ENCODE measurements at regions not wholly inside any gene's neighbourhood (a gene's known extent, or its start where the extent isn't known, plus 50 kb on each side); places are given as distances from the start of the nearest gene placed in this dataset.

GRCh38 chr2:222796413-222797103 is 64.3 kb upstream of the ACSL3 start:
- DNase-seq (ENCODE audit: insufficient read length, low spot score) (no peak), FAIRE-seq (no peak)

DNA sequence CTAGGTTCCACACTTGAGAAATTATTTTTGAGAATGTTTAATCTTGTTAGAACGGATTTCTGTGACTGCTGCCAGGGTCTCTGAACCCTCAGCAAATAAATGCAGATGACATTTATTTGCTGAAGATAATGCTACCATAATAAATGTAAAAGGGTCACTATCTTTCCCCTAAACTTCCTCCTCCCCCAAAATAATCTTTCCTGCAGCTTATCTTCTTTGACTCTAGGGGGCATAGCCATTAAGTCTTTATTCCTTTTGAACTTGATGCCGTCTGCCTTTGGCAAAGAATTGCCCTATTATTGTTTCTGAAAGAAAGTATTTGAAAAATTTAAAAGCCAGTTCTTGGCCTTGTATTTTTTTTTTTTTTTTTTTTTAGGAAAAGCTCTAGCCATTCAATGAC is 63.6 kb upstream of the ACSL3 start:
- DNase-seq (ENCODE audit: insufficient read length, low spot score) (no peak), FAIRE-seq (no peak)

DNA sequence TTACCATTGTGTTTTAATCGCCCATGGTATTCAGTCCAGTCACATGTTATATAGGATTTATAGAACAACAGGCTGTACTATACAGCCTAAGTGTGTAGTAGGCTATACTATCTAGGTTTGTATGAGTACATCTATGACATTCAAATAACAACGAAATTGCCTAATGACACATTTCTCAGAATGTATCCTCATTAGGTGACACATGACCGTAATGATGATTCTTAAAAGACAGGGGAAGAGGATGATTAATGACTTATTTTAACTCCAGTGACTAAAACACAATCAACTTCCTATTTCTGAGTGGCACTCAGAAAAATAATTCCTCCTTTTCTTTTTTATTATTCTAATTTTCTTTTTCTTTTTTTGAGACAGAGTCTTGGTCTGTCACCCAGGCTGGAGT is 63.0 kb upstream of the ACSL3 start:
- no peak for FAIRE-seq
- DNase-seq (ENCODE audit: insufficient read length, low spot score) = no peak

DNA sequence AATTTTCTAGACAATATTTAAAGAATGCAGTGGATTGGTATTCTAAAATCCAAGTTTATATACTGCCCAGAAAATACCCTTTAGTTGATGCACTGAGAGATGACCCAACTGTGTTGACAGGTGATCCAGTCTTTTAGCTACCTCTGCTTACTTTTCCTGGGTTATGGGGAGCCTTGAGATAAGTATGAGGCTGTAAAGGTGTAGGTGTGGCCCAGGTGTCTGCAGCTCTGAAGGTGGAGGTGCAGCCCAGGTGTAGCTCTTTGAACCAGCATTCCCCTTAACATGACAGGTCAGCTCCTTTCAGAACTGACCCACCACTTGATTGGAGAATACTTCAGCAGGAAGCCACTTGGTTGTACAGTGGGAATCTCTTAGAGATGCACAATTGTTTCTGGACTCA is 62.3 kb upstream of the ACSL3 start:
- no peak for DNase-seq (ENCODE audit: insufficient read length, low spot score)
- no peak for FAIRE-seq

DNA sequence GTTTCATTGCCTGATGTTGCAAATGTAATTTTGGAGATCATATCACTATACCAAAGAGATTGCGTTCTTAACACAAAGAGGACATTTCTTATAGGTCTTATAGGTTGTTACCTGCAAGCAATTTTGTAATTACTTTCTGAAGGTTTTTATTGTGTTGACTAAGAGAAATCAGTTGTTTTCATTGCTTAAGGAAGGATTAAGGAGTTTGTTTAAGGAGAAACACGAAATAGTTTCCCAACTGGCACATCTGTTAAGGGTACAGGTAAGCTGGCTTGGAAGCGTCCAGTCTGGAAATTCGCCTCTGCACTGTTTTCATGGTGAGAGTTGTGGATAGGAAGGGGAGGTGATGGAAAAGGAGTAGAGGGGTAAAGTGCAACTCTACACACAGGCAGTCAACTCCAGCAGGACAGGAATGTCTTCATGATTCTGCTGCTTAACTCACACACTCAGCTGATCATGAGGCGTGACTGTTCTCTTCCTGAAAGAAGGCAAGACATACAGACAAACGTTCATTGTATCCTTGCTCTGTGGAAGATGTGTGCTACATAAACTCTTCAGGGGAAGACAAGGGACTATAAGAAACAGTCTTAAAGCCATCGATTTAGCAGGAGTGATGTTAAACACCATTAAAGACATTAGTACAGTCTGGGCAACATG is 61.4 kb upstream of the ACSL3 start:
- no peak for DNase-seq (ENCODE audit: insufficient read length, low spot score)
- no peak for FAIRE-seq

DNA sequence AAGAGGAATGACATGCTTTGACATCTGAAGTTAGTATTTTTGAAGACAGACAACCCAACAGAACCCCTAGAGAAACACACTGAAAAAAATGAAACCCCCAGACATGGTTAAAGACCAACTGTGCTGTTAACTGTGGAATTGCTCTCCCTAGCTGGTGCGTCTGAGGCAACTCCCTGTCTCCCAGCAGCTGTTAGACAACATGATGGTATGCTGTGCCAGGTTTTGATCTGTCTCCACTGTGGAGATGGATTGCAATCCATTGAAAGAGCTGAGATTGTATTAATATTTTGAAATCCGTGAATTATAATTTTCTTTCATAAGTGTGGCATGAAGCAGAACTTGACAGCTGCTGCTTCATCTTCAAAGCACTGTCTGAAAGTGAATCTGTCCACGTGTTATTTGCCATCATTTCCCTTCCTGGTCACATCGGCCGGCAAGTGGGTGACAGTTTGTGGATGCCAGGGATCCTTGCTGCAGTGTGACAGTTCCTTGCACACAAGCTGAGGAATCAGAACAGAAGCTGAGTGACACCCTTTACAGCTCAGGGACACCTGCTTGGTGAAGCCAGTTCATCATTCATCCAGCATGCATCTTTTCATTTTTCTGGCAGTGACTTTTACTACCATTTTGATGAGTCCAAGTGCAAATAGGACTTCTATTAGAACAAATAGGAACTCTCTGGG is 58.2 kb upstream of the ACSL3 start:
- FAIRE-seq = no peak
- no peak for DNase-seq (ENCODE audit: insufficient read length, low spot score)

GRCh38 chr2:222804351-222804750 is 56.5 kb upstream of the ACSL3 start:
- DNase-seq (ENCODE audit: insufficient read length, low spot score) (no peak), FAIRE-seq (no peak)

DNA sequence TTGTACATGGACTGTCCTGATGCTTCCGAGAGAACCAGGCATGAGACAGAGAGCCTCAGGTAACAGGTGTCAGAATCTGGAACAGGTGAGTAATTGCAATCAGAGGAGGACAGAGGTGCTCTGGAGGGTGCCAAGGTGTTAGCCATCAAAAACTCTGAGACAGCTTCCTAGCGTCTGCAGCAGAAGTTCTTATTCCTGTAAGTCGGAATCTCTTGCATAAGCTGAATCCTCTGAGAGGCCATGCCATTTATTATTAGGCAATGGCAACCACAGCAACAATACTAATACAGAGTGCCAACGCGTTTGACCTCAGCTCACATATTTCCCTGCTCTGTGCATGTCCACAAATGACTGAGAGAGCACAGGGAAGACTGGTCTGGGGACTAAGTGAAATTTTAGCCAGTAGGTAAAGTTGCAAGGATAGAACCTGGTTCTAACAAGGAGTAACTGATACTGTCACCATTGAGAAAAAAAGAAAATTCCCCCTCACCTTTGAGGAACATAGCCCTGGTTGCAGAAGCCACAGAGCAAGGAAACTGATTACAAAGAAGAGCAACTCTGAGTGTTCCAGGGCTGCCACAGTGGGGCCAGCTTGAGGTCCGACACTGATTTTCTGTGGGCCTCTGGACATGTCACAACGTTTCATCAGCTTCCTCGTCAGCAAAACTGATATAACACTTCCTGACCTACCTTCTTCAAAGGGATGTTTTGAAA is 55.1 kb upstream of the ACSL3 start:
- DNase-seq (ENCODE audit: insufficient read length, low spot score) = no peak
- no peak for FAIRE-seq

GRCh38 chr2:222806526-222807137 is 54.2 kb upstream of the ACSL3 start:
- DNase-seq (ENCODE audit: insufficient read length, low spot score) (no peak), FAIRE-seq (no peak)

DNA sequence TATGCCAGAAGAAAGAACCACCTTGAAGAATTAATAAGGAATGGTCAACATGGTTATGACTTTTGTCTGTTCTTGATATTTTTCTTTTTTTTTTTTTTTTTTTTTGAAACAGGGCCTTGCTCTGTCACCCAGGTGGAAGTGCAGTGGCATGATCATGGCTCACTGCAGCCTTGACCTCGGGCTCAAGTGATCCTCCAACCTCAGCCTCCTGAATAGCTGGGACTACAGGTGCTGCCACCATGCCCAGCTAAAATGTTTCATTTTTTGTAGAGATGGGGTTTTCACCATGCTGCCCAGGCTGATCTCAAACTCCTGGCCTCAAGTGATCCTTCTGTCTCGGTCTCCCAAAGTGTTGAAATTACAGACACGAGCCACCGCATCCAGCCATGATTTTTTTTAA is 53.4 kb upstream of the ACSL3 start:
- DNase-seq (ENCODE audit: insufficient read length, low spot score) (no peak), FAIRE-seq (no peak)

- no peak for FAIRE-seq
- no peak for DNase-seq (ENCODE audit: insufficient read length, low spot score)
These were observed 51.3 kb upstream of the ACSL3 start for GRCh38 chr2:222809582-222809981.

GRCh38 chr2:222810044-222810443 is 50.8 kb upstream of the ACSL3 start:
- FAIRE-seq (no peak), DNase-seq (ENCODE audit: insufficient read length, low spot score) (no peak)
